Osteocyte (in vitro differentiated cells): ENCODE measurements at regions not wholly inside any gene's neighbourhood (a gene's known extent, or its start where the extent isn't known, plus 50 kb on each side); places are given as distances from the start of the nearest gene placed in this dataset.
A peak's percentile ranks its signal among the peaks of the same experiment; 100 is the strongest.

ENCODE experiments used
- DNase-seq: peaks from one replicate; pipeline ENCODE4 v3.0.0; 2021; ENCODE audit warnings: mixed read lengths; ENCODE audit not compliant: unreplicated experiment; ENCODE audit errors: extremely low spot score
- H3K27ac Mint-ChIP-seq: one replicate; pipeline ENCODE4 v1.8.0; 2021; ENCODE audit warnings: mild to moderate bottlenecking, mixed read lengths; ENCODE audit not compliant: unreplicated experiment
- H3K27me3 Mint-ChIP-seq: one replicate; pipeline ENCODE4 v1.8.0; 2021; ENCODE audit warnings: mixed read lengths; ENCODE audit not compliant: unreplicated experiment
- H3K36me3 Mint-ChIP-seq: one replicate; pipeline ENCODE4 v1.8.0; 2021; ENCODE audit warnings: mixed read lengths; ENCODE audit not compliant: unreplicated experiment
- H3K4me1 Mint-ChIP-seq: one replicate; pipeline ENCODE4 v1.8.0; 2021; ENCODE audit warnings: mixed read lengths; ENCODE audit not compliant: unreplicated experiment
- H3K4me3 Mint-ChIP-seq: one replicate; pipeline ENCODE4 v1.8.0; 2021; ENCODE audit warnings: mild to moderate bottlenecking, moderate library complexity, mixed read lengths; ENCODE audit not compliant: unreplicated experiment
- H3K9me3 Mint-ChIP-seq: one replicate; pipeline ENCODE4 v1.8.0; 2021; ENCODE audit warnings: mixed read lengths; ENCODE audit not compliant: unreplicated experiment
- TF ChIP-seq, protein P1 (sequence below): fragments of 200-600 bp; sonication (generic); IDR thresholded peaks from 2 replicates; pipeline ENCODE4 v1.5.0; 2021; ENCODE audit warnings: antibody characterized with exemption, mild to moderate bottlenecking, moderate library complexity

DNA sequence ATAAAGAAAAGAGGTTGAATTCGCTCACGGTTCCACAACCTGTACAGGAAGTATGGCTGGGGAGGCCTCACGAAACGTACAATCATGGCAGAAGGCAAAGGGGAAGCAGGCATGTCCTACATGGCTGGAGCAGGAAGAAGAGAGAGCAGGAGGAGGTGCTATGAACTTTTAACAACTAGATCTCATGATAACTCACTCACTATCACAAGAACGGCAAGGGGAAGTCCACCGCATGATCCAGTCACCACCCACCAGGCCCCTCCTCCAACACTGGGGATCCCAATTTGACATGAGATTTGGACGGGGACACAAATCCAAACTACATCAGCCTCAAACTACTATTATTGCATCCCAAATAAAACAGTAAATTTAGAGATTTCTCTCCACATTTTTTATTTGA, 53.6 kb upstream of the CST7 start:
- Mint-ChIP-seq H3K4me3 (no peak overlapping the region), H3K36me3 (no peaks in the 10 kb centered on the region), H3K27me3 (no peaks in the 10 kb centered on the region), H3K9me3 (peaks cover 18% of the 10 kb centered on the region), H3K4me1 (no peaks in the 10 kb centered on the region), H3K27ac (no peak overlapping the region)
- no peak for DNase-seq
- TF ChIP-seq, protein P1, sequence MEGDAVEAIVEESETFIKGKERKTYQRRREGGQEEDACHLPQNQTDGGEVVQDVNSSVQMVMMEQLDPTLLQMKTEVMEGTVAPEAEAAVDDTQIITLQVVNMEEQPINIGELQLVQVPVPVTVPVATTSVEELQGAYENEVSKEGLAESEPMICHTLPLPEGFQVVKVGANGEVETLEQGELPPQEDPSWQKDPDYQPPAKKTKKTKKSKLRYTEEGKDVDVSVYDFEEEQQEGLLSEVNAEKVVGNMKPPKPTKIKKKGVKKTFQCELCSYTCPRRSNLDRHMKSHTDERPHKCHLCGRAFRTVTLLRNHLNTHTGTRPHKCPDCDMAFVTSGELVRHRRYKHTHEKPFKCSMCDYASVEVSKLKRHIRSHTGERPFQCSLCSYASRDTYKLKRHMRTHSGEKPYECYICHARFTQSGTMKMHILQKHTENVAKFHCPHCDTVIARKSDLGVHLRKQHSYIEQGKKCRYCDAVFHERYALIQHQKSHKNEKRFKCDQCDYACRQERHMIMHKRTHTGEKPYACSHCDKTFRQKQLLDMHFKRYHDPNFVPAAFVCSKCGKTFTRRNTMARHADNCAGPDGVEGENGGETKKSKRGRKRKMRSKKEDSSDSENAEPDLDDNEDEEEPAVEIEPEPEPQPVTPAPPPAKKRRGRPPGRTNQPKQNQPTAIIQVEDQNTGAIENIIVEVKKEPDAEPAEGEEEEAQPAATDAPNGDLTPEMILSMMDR = no peak

DNA sequence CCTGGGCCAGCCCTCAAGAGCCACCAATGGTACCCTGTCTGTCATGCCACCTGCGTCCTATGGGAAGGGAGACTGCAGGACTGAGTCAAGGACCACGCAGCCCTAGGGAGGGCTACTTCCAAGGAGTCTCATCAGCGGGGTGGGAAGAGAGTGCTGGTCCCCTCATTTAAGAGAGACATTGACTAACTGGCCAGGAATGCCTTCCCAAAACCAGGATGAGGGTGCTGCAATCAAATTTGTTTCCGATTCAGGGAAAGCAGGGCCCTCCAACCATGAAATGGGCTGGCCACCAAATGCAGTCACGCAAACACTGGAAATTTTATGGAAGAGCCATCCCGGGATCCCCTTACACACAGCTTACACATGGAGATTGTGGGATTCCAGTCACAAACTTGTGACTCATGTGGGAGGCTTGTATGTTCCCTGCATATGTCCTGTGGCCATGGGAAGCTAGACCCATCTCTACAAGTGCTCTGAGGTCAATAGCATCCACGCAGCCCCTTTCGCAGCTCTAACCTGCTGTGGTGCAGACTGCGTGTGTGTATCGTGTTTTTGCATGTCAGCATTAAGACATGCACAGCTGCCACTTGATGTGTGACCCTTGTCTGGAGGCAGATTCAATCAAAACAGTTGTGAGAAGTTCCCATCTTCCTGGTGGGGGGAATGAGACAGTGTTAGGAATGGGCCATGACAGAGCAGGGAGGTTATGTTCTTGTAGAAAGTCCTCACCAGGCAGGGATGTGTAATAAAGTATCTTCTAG, 53.0 kb upstream of the CST7 start:
- DNase-seq = peak; percentile 63
- no peak overlapping the region for H3K4me3 Mint-ChIP-seq
- no peaks in the 10 kb centered on the region for H3K27me3 Mint-ChIP-seq

DNA sequence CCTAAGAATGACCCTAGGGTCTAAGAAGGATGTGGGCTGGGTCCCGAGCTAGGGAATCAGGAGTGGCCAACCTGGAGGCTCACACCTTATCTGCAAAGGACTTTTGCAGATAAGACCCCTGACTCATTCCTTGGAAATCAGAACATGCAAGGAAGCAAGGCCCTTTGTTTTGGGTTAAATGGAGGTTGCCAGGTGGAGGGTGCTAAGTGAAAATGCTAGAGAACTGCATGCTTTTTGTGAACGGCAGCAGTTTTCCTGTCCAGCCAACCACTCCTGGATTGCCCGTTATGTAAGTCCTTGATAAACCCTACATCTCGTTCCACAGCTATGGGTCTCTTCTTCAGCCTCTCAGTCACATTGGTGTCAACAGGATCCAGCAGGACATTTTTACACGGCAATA, 52.1 kb upstream of the CST7 start:
- no peak for DNase-seq
- Mint-ChIP-seq H3K4me3 (no peak overlapping the region), H3K27ac (no peak overlapping the region), H3K27me3 (no peaks in the 10 kb centered on the region), H3K4me1 (no peaks in the 10 kb centered on the region), H3K36me3 (no peaks in the 10 kb centered on the region), H3K9me3 (peaks cover 19% of the 10 kb centered on the region)
- TF ChIP-seq, protein P1 = no peak

More for the DNA sequence above, 53.0 kb upstream of the CST7 start:
- H3K27ac Mint-ChIP-seq = no peak overlapping the region
- peaks cover 19% of the 10 kb centered on the region for H3K9me3 Mint-ChIP-seq
- TF ChIP-seq, protein P1 = no peak
- H3K4me1 Mint-ChIP-seq = no peaks in the 10 kb centered on the region
- no peaks in the 10 kb centered on the region for H3K36me3 Mint-ChIP-seq

DNA sequence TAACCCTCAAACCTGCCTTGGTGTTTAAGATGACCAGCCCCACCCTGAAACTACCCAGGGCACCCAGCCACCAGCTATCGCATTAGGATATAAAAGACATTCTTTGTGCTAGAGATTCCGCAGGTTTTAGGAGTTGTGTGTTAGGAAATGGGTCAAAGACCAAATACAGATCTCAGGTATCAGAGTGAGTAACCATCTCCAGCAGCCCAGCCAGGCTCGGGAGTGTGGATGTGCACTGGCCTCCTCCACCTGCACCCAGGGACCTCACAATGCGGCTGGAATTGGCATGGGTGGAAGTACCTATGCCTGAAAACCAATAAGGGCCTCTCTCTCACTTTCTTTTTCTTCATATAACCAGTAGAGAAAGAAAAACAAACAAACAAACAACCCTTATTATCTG, 51.1 kb upstream of the CST7 start:
- no peaks in the 10 kb centered on the region for H3K27me3 Mint-ChIP-seq
- H3K36me3 Mint-ChIP-seq = no peaks in the 10 kb centered on the region
- no peaks in the 10 kb centered on the region for H3K4me1 Mint-ChIP-seq
- DNase-seq = no peak
- no peak overlapping the region for H3K4me3 Mint-ChIP-seq
- H3K27ac Mint-ChIP-seq = no peak overlapping the region
- TF ChIP-seq, protein P1 = no peak
- H3K9me3 Mint-ChIP-seq = peaks cover 19% of the 10 kb centered on the region

DNA sequence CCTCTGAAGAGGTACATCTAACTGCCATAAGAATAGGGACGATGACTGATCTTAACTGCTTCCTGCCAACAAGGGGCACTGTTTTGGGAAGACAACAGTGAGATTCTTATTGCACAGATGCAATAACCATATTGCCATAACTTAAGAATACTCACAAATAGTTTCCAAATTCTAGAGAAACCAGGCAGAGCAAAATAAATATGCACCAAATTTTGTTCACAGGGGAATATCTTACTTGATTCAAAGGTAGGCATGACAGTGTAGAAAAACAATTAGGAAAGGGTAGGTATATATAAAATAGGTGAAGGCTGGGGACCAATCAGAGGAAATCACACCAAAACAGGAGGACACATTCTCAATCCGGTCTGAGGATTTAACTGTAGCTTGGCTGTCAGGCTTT, 49.9 kb upstream of the CST7 start:
- no peaks in the 10 kb centered on the region for H3K4me1 Mint-ChIP-seq
- H3K27me3 Mint-ChIP-seq = no peaks in the 10 kb centered on the region
- H3K36me3 Mint-ChIP-seq = no peaks in the 10 kb centered on the region
- TF ChIP-seq, protein P1 = no peak
- no peak overlapping the region for H3K4me3 Mint-ChIP-seq
- no peak overlapping the region for H3K27ac Mint-ChIP-seq
- H3K9me3 Mint-ChIP-seq = peaks cover 19% of the 10 kb centered on the region
- DNase-seq = no peak
